HG02840 (cell line): ENCODE measurements at regions not wholly inside any gene's neighbourhood (a gene's known extent, or its start where the extent isn't known, plus 50 kb on each side); places are given as distances from the start of the nearest gene placed in this dataset.

Experiments
- ATAC-seq: cut with Tn5 transposase; IDR thresholded peaks from one replicate; pipeline ENCODE4 v1.9.1; 2021; ENCODE audit warnings: mild to moderate bottlenecking, moderate library complexity, moderate number of reproducible peaks; ENCODE audit not compliant: unreplicated experiment, low FRiP score

GRCh38 chr18:24814521-24814920 is 354.1 kb downstream of the HRH4 start:
- no peak for ATAC-seq

DNA sequence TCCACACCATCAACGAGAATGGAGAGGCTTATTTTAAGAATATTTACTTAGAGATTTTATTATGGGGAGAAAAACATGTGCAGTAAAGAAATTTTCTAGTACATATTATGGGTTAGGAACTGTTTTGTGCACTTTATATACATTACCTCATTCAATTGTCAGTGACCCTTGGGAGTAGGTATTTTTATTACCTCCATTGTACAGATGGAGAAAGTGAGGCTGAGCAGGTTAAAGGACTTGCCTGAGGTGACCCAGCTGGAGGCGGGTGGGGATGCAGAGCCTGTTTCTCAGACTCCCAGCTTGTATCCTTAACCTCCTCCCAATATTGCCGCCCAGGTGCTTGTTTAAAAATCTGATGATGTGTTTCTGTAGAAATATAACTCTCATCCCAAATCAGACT is 356.7 kb downstream of the HRH4 start:
- ATAC-seq = no peak

DNA sequence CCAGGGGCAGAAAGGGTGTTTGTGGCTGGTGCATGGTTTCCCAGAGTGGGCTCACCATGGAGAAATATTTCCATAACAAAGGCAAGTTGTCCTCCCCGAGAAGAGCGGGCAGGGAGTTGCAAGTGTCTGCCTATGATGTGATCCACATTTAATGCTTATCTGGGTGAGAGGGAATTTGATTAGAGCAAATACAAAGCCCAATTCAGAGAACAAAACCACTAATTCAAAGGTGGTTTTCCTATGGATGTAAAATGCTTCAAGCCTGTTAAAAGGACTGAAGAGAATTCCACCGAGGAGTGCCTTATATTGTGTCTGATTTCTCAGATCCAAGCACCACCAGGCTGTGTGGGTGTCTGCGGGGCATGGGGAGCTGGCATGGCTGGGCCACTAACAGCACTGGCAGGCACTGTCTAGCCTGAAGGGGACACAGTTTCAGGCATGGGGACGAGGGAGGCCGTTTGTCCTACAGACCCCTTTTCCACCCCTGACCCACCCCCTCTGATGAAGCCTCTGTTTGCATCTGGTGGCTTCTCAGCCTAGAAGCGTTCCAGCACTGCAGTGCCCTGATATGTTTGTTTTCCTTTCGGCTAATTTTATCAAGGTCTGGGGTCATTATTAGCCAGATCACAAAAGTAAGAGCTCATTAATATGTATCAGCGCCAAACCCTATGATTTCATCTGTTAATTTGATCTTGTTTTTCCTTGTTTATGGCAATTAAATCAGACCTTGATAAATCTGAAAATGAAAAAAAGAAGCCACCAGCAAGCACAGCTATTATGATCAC is 357.3 kb downstream of the HRH4 start:
- ATAC-seq = no peak

DNA sequence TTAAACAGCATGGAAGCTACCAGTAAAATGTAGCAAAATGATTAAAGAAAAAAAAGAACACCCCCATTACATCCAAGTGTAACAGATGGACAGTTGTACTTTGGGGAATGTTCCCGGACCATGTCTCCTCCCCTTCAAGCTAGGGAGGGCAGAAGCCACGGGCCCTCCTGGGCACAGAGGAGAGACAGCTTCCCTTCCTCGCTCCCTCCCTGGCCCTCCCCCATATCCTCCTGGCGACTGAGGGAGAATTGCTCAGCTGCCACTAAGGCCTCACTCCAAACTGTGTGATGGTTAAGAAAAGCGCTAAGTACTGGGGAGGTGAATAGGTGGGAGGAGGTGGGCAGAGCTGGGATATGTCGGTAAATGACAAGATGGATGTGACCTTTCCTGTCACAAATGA is 358.0 kb downstream of the HRH4 start:
- no peak for ATAC-seq

- no peak for ATAC-seq
Measured at GRCh38 chr18:24819141-24819890, 358.9 kb downstream of the HRH4 start.

DNA sequence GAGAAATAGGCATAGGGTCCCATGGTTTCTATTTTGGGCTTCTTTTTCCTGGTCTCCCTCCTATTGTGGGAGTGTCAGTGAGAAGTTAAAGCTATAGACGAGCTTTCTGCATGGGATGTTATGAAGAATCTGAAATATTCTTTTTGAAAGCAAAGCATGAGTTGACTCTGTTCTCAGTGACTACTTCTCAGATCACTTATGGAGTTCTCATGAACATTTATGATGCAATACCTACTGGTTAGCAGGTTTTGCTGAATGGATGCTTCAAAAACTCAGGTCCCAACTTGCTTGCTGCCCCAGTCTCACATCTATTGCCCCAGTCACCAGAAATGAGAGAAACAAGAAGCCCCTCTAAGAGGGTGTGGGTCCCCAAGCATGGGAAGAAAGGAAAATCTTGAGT is 365.0 kb downstream of the HRH4 start:
- no peak for ATAC-seq

GRCh38 chr18:24826605-24827004 is 366.2 kb downstream of the HRH4 start:
- no peak for ATAC-seq

- no peak for ATAC-seq
Measured at GRCh38 chr18:24827501-24827900, 367.1 kb downstream of the HRH4 start.

GRCh38 chr18:24831081-24831480 is 370.6 kb downstream of the HRH4 start:
- no peak for ATAC-seq

DNA sequence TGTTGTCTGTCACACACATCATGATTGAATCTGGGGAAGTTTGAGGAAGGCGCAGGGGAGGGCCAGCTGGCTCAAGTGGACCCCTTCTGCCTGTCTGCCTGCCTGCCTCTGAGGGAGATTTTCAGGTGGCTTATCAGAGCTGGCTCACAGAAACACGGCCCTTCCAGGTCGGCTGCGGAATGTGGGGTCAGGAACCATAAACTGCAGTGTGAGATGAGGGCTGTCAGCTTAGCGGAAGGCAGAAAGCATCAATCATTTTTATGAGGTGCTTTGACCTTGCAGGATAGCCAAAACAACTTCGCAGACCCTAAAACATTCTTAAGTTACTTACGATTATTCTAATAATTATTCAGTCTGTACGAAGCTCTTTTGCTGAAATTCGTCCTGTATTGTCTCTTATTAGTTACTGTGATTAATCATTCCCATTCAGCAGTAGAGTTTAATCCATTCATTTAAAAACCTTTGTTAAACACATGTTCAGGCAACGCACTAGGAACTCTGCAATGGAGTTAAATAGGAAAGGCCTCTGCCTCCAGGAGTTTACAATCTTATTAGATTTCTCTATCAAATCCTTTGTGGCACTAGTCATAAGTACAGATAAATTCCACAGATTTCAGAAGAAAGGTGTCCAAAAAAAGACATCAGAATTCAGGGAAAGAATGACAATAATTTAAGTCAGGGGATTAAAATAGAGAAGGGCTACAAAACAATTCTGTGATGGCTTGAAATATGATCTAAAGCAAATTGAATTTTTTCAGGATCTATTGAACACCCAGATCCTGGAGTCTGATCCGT is 371.6 kb downstream of the HRH4 start:
- ATAC-seq = no peak

- ATAC-seq = no peak
Measured at GRCh38 chr18:24835751-24836150, 375.3 kb downstream of the HRH4 start.

DNA sequence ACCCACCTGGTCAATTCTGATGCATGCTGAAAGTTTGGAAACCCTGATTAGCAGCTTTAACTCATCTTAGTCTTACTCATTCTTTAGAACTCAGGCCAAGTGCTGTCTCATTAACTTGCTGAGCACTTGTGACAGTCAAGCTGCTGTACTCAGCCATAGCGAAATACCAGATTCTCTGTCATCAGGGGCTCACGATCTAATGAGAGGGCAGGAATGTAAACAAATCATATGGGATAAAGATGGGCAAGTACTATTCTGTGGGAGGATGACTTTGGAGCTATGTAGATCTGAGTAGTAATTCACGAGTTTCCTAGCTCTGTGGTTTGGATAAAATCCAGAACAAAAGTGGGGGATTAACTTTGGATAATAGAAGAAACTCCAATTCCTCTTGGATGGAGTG is 376.6 kb downstream of the HRH4 start:
- ATAC-seq = no peak

- ATAC-seq = no peak
Measured at GRCh38 chr18:24840051-24840450, 379.6 kb downstream of the HRH4 start.

DNA sequence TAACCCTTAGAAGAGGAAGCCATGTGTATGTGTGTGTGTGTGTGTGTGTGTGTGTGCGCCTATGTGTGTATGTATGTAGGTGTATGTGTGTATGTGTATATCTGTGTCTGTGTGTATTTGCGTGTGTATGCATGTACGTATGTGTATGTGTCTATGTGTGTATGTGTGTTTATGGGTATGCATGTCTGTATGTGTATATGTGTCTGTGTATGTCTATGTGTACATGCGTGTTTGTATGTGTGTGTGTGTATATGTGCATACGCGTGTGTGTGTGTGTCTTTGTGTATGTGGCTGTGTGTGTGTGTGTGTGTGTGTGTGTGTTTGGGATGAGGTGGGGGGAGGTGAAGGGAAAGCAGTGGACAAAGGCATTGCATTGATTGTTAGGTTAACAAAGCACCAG is 380.2 kb downstream of the HRH4 start:
- ATAC-seq = no peak

DNA sequence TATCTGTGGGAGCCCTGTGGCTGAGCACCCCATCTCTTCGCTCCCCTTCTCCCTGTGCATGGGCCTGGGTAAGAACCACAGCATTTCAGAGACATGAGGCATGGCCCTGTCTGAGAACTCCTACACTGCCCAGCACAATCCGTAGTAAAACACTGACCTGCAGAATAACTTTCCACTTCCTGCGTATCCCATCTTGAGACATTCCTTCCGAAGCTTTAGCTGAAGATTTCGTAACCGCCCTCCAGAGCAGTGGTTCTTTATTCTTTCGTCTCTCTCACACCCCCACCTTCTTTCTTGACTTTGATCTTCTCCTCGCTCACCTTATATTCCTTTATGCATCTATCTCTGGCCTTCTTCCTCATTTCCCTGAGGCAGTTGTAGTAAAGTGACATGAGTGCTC is 381.1 kb downstream of the HRH4 start:
- no peak for ATAC-seq

GRCh38 chr18:24843123-24843522 is 382.7 kb downstream of the HRH4 start:
- no peak for ATAC-seq

- ATAC-seq = no peak
Measured at GRCh38 chr18:24846138-24846537, 385.7 kb downstream of the HRH4 start.

GRCh38 chr18:24850532-24850931 is 390.1 kb downstream of the HRH4 start:
- ATAC-seq = no peak

- ATAC-seq = no peak
Measured at GRCh38 chr18:24853076-24853475, 392.6 kb downstream of the HRH4 start.

GRCh38 chr18:24860978-24861680 is 400.7 kb downstream of the HRH4 start:
- no peak for ATAC-seq
